H1 (cell line): ENCODE measurements at regions not wholly inside any gene's neighbourhood (a gene's known extent, or its start where the extent isn't known, plus 50 kb on each side); places are given as distances from the start of the nearest gene placed in this dataset.

Source experiments
- CTCF ChIA-PET: fragments of 300-600 bp; sonication (Branson Sonifier 250); formaldehyde crosslinking; loops from one replicate; lab custom pipeline; 2021; ENCODE audit not compliant: partially characterized antibody; lab: Charles Lee
- POLR2A ChIA-PET: fragments of 300-600 bp; sonication (Branson Sonifier 250); formaldehyde crosslinking; loops from one replicate; lab custom pipeline; 2021; ENCODE audit warnings: inconsistent platforms; ENCODE audit not compliant: partially characterized antibody; lab: Charles Lee
- DNase-seq, 2 experiments: peaks; one replicate each; pipeline versions ENCODE4 v3.0.0 to v3.0.0-alpha.2; 2010 to 2022; ENCODE audit warnings: low spot score in 2 of 2, low read depth in 1 of 2, mixed read lengths in 1 of 2
- FAIRE-seq: peaks from 2 replicates; lab custom pipeline; 2011; peaks lifted over from hg19 to GRCh38; lab: Jason Lieb, UNC
- H2AFZ ChIP-seq: 2 replicates; pipeline ENCODE4 v1.8.1; 2012; ENCODE audit warnings: low read length, inconsistent platforms
- H2AK5ac ChIP-seq: 2 replicates; pipeline ENCODE4 v1.6.1; 2013; ENCODE audit warnings: low read depth, low read length
- H2BK120ac ChIP-seq: replicated peaks from 2 replicates; pipeline ENCODE3; 2013; ENCODE audit warnings: low read depth, low read length, inconsistent platforms
- H2BK12ac ChIP-seq: 2 replicates; pipeline ENCODE4 v1.6.1; 2013; ENCODE audit warnings: low read depth, low read length
- H2BK15ac ChIP-seq: 2 replicates; pipeline ENCODE4 v1.6.1; 2013; ENCODE audit warnings: low read length
- H2BK20ac ChIP-seq: 2 replicates; pipeline ENCODE4 v1.6.1; 2013; ENCODE audit warnings: low read length
- H2BK5ac ChIP-seq: 2 replicates; pipeline ENCODE4 v1.6.1; 2013; ENCODE audit warnings: low read depth, low read length
- H3K14ac ChIP-seq: 2 replicates; pipeline ENCODE4 v1.6.1; 2013; ENCODE audit warnings: inconsistent platforms; ENCODE audit not compliant: insufficient read length
- H3K18ac ChIP-seq: 2 replicates; pipeline ENCODE4 v1.6.1; 2013; ENCODE audit warnings: low read length; ENCODE audit errors: extremely low read depth
- H3K23ac ChIP-seq: 2 replicates; pipeline ENCODE4 v1.6.1; 2013; ENCODE audit warnings: inconsistent platforms; ENCODE audit not compliant: insufficient read length
- H3K23me2 ChIP-seq: 2 replicates; pipeline ENCODE4 v1.6.1; 2013; ENCODE audit warnings: low read depth, low read length
- H3K27ac ChIP-seq: 2 replicates; pipeline ENCODE4 v1.6.1; 2011; ENCODE audit warnings: low read depth, low read length, inconsistent platforms
- H3K27me3 ChIP-seq, 4 experiments: replicated peaks in 1 of 4; 1 replicate in 1 of 4; 2 replicates in 3 of 4; pipeline versions ENCODE4 v1.6.1 to v1.8.1; 2011 to 2013; ENCODE audit warnings: low read length in 3 of 4, mild to moderate bottlenecking in 3 of 4, inconsistent platforms in 2 of 4, mixed read lengths in 2 of 4, moderate library complexity in 1 of 4; ENCODE audit not compliant: control insufficient read depth in 3 of 4, insufficient read depth in 3 of 4; ENCODE audit errors: extremely low read depth in 1 of 4
- H3K36me3 ChIP-seq, 4 experiments: 2 replicates each; pipeline versions ENCODE4 v1.6.1 to v1.8.1; 2011 to 2013; ENCODE audit warnings: mild to moderate bottlenecking in 4 of 4, low read length in 3 of 4, moderate library complexity in 2 of 4, control low read depth in 1 of 4, inconsistent platforms in 1 of 4; ENCODE audit not compliant: insufficient read depth in 4 of 4, control insufficient read depth in 2 of 4
- H3K4ac ChIP-seq: replicated peaks from 2 replicates; pipeline ENCODE3; 2013; ENCODE audit warnings: low read length, low read depth, mixed read lengths, inconsistent platforms; ENCODE audit not compliant: insufficient read length
- H3K4me1 ChIP-seq, 4 experiments: replicated peaks in 1 of 4; 1 replicate in 1 of 4; 2 replicates in 3 of 4; pipeline versions ENCODE4 v1.6.1 to v1.8.1; 2011 to 2013; ENCODE audit warnings: low read length in 3 of 4, inconsistent platforms in 2 of 4, mixed read lengths in 1 of 4; ENCODE audit not compliant: insufficient read depth in 4 of 4, control insufficient read depth in 3 of 4
- H3K4me2 ChIP-seq, 2 experiments: 2 replicates each; pipeline versions ENCODE4 v1.6.1 to v1.8.1; 2011 to 2013; ENCODE audit warnings: low read depth in 2 of 2, low read length in 2 of 2, control low read depth in 1 of 2, inconsistent platforms in 1 of 2, mild to moderate bottlenecking in 1 of 2; ENCODE audit not compliant: insufficient read depth in 1 of 2
- H3K4me3 ChIP-seq, 4 experiments: fragments of 200-600, 300-600 bp in 1 of 4; sonication (generic), shearing (Covaris generic), sonication (Bioruptor Twin) in 1 of 4; 2 replicates each; pipeline versions ENCODE4 v1.5.1 to v1.8.1; 2011 to 2016; ENCODE audit warnings: low read length in 4 of 4, low read depth in 3 of 4, control low read depth in 2 of 4, inconsistent platforms in 2 of 4, mild to moderate bottlenecking in 2 of 4, mixed read lengths in 1 of 4, moderate library complexity in 1 of 4; ENCODE audit not compliant: insufficient read depth in 2 of 4; ENCODE audit errors: extremely low read depth in 1 of 4
- H3K56ac ChIP-seq: replicated peaks from 2 replicates; pipeline ENCODE3; 2013; ENCODE audit warnings: low read depth, mild to moderate bottlenecking, mixed read lengths, low read length, inconsistent platforms; ENCODE audit not compliant: insufficient read length
- H3K79me1 ChIP-seq: 2 replicates; pipeline ENCODE4 v1.6.1; 2013; ENCODE audit warnings: low read depth, low read length, control low read depth
- H3K79me2 ChIP-seq, 2 experiments: 2 replicates each; pipeline versions ENCODE4 v1.6.1 to v1.8.1; 2012 to 2013; ENCODE audit warnings: low read length in 2 of 2, mild to moderate bottlenecking in 2 of 2, inconsistent platforms in 1 of 2; ENCODE audit not compliant: insufficient read depth in 2 of 2, control insufficient read depth in 1 of 2
- H3K9ac ChIP-seq, 4 experiments: replicated peaks in 1 of 4; 1 replicate in 1 of 4; 2 replicates in 3 of 4; pipeline versions ENCODE4 v1.6.1 to v1.8.1; 2011 to 2013; ENCODE audit warnings: low read depth in 3 of 4, low read length in 3 of 4, control low read depth in 2 of 4, mild to moderate bottlenecking in 2 of 4, moderate library complexity in 2 of 4, inconsistent platforms in 1 of 4; ENCODE audit errors: extremely low read depth in 1 of 4
- H3K9me3 ChIP-seq, 2 experiments: 2 replicates each; pipeline versions ENCODE4 v1.6.1 to v1.8.1; 2012 to 2013; ENCODE audit warnings: mild to moderate bottlenecking in 2 of 2, moderate library complexity in 2 of 2, control low read depth in 1 of 2, inconsistent platforms in 1 of 2, low read depth in 1 of 2, low read length in 1 of 2, mixed read lengths in 1 of 2; ENCODE audit not compliant: insufficient read depth in 2 of 2
- H4K20me1 ChIP-seq, 2 experiments: replicated peaks in 1 of 2; 2 replicates each; pipeline versions ENCODE3 to v1.8.1; 2011 to 2013; ENCODE audit warnings: inconsistent platforms in 2 of 2, low read length in 2 of 2, mild to moderate bottlenecking in 1 of 2; ENCODE audit not compliant: insufficient read depth in 2 of 2, control insufficient read depth in 1 of 2
- H4K5ac ChIP-seq: 2 replicates; pipeline ENCODE4 v1.6.1; 2013; ENCODE audit warnings: low read length, low read depth, mixed read lengths, inconsistent platforms; ENCODE audit not compliant: insufficient read length
- H4K8ac ChIP-seq: 2 replicates; pipeline ENCODE4 v1.8.0; 2013; ENCODE audit warnings: mild to moderate bottlenecking, moderate library complexity, low read length, inconsistent platforms; ENCODE audit not compliant: insufficient read depth; ENCODE audit errors: extremely low read depth
- H4K91ac ChIP-seq: replicated peaks from 2 replicates; pipeline ENCODE3; 2013; ENCODE audit warnings: low read length, mixed read lengths, inconsistent platforms; ENCODE audit not compliant: insufficient read length
- CBX8 ChIP-seq: fragments of 300-800, 300-1000 bp; sonication (generic); IDR thresholded peaks from 2 replicates; pipeline ENCODE4 v1.7.1; 2016; ENCODE audit warnings: low read depth, low read length, borderline replicate concordance
- CTCF ChIP-seq, 3 experiments: IDR thresholded peaks; 1 replicate in 2 of 3; 2 replicates in 1 of 3; pipeline versions ENCODE4 v1.5.1 to v1.6.1; 2011; ENCODE audit warnings: low read length in 3 of 3, mild to moderate bottlenecking in 3 of 3, inconsistent platforms in 2 of 3, low read depth in 1 of 3, moderate library complexity in 1 of 3; ENCODE audit not compliant: insufficient read depth in 1 of 3; ENCODE audit errors: control extremely low read depth in 1 of 3
- RAD21 ChIP-seq, 2 experiments: IDR thresholded peaks in 1 of 2; conservative IDR thresholded peaks in 1 of 2; 2 replicates each; pipeline ENCODE4 v1.6.1; 2011; ENCODE audit warnings: low read depth in 2 of 2, low read length in 2 of 2, improper control_type of control experiment in 1 of 2, inconsistent platforms in 1 of 2, mild to moderate bottlenecking in 1 of 2, moderate library complexity in 1 of 2
- WGBS, 2 experiments: shearing (Covaris generic) in 1 of 2; methylation state at CpG; one replicate each; pipeline versions ENCODE4 v1.1.6 to v1.1.7; 2013 to 2015; ENCODE audit warnings: low lambda C conversion rate in 2 of 2, mixed read lengths in 2 of 2, inconsistent platforms in 1 of 2, low coverage in 1 of 2, missing lambda C conversion rate in 1 of 2; ENCODE audit not compliant: insufficient replicate concordance in 2 of 2, insufficient coverage in 1 of 2, insufficient read length in 1 of 2; ENCODE audit errors: extremely low coverage in 1 of 2, missing lambda C conversion rate in 1 of 2; 5-methylcytosine and 5-hydroxymethylcytosine counted together

- Histone ChIP-seq H3K27me3 (no peaks in the 10 kb centered on the region), H3K9me3 (no peaks in the 10 kb centered on the region), H4K20me1 (no peaks in the 10 kb centered on the region), H3K36me3 (no peaks in the 10 kb centered on the region), H3K27ac (no peak overlapping the region), H4K91ac (no peak overlapping the region), H3K79me2 (no peaks in the 10 kb centered on the region), H2BK5ac (no peak overlapping the region), H2BK20ac (no peak overlapping the region; the same call in 1 of the 2 replicates), H2BK15ac (peak overlapping the region; percentile 38; the same call in 1 of the 2 replicates), H3K18ac (no peak overlapping the region), H3K23ac (no peak overlapping the region), H3K9ac (no peak overlapping the region), H2BK12ac (no peak overlapping the region), H4K8ac (no peak overlapping the region), H3K4me2 (no peak overlapping the region), H3K4me3 (no peak overlapping the region), H3K14ac (no peak overlapping the region), H2AFZ (peak overlapping the region; percentile 73; the same call in 1 of the 2 replicates), H4K5ac (no peak overlapping the region), H3K23me2 (no peaks in the 10 kb centered on the region), H3K56ac (no peak overlapping the region), H3K4ac (no peak overlapping the region), H2BK120ac (no peak overlapping the region), H3K79me1 (no peaks in the 10 kb centered on the region), H3K4me1 (no peaks in the 10 kb centered on the region), H2AK5ac (no peak overlapping the region)
- FAIRE-seq = no peak
- DNase-seq = no peak
- ChIA-PET CTCF (interaction anchor here (0.7 to 1.8 kb wide), 7 partner anchors 9 to 433 kb away, joined by 3 to 7 read pairs (median 3); no protein-coding TSS in a partner anchor), POLR2A (interaction anchor here (0.7 kb wide), 1 partner anchor 95 kb away, joined by 3 read pairs; no protein-coding TSS in a partner anchor)
- TF ChIP-seq CBX8 (no peak), RAD21 (IDR thresholded peaks at IDR 0.05 in 1 of 2, conservative IDR thresholded peaks at IDR 0.05 in 1 of 2; ENCODE audit: low read depth in 2 of 2, low read length in 2 of 2) (peak; percentile 12 to 41; a peak in 3 of 4 replicates), CTCF (IDR thresholded peaks at IDR 0.05; ENCODE audit: control extremely low read depth in 1 of 3, insufficient read depth in 1 of 3, low read depth in 1 of 3, low read length in 3 of 3) (peak in 1 of 3 experiments; percentile 24; a peak in 1 of 4 replicates)
- WGBS, 2 experiments = 70% methylated on average over 2 of the region's 2 CpGs; no CpG with 5 or more reads in 1 of the 2 experiments
Observed at GRCh38 chr5:38157024-38157423, 101.3 kb upstream of the EGFLAM start.
